ENCODE measurements at regions not wholly inside any gene's neighbourhood (a gene's known extent, or its start where the extent isn't known, plus 50 kb on each side); places are given as distances from the start of the nearest gene placed in this dataset.

DNA sequence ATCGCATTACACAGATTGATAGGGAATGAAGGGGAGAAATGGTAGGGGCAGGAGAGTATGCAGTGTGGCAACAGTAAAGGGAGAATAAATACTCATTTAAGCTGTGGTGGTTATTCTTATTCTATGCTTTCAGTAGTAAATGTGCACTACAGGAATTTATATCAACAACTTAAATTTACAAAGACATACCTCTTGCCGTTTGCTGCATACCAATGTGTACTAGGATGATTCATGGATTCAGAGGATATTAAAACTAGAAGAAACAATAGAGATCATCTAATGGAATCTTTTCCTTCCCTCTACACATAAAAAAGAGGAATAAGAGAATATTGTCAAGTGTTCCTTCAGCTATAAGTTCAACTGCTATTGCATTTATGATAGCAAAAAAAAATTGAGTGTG lies 103.3 kb upstream of the RASA1 start:
- TF ChIP-seq CTCF (conservative IDR thresholded peaks at IDR 0.05; ENCODE audit: low read depth, low read length): no peak
- H3K4me3 ChIP-seq (ENCODE audit: low read depth, low read length): no peak overlapping the region
- DNase-seq (ENCODE audit: low read depth): no peak

- DNase-seq (ENCODE audit: low read depth): no peak
- H3K4me3 ChIP-seq (ENCODE audit: low read depth, low read length): no peak overlapping the region
- no peak for TF ChIP-seq CTCF (conservative IDR thresholded peaks at IDR 0.05; ENCODE audit: low read depth, low read length)
These were observed 98.2 kb upstream of the RASA1 start for GRCh38 chr5:87169300-87169991.

DNA sequence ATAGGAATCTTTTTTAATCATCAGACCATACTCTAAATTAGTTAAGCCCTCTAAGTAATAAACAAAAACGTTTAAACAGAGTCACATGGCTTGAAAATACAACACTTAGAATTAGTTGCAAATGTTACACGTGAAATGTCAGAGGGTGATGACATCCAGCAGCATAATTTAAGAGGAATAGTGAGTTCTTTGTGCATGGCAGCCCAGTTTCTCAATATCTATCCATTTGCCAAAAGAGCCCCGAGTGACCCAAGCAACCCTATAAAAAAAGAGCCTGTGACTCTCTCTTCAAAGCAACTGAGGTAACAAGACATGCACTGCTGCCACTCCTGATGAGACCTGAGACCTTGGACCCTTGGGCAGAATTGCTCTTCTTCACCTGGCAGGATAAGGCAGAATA lies 96.9 kb upstream of the RASA1 start:
- DNase-seq (ENCODE audit: low read depth): no peak
- no peak for TF ChIP-seq CTCF (conservative IDR thresholded peaks at IDR 0.05; ENCODE audit: low read depth, low read length)
- H3K4me3 ChIP-seq (ENCODE audit: low read depth, low read length): no peak overlapping the region

DNA sequence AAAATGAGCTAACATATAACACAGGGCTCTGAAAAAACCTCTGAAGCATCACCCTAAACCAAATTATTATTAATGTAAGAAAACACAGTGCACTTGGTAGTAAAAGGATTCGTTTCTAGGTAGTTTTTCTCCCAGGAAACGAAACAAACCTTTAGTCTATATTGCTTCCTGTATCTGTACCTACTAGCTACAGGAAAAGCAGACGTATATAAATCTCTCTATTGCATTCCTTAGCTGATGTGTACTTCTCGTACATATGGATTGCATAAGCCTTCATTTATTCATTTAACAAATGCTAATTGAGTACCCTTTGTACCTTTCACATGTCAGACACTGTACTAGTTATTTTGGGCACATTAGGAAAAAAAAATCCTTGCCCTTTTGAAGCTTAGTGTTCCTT lies 85.0 kb upstream of the RASA1 start:
- DNase-seq (ENCODE audit: low read depth): no peak
- H3K4me3 ChIP-seq (ENCODE audit: low read depth, low read length): no peak overlapping the region
- TF ChIP-seq CTCF (conservative IDR thresholded peaks at IDR 0.05; ENCODE audit: low read depth, low read length): no peak

DNA sequence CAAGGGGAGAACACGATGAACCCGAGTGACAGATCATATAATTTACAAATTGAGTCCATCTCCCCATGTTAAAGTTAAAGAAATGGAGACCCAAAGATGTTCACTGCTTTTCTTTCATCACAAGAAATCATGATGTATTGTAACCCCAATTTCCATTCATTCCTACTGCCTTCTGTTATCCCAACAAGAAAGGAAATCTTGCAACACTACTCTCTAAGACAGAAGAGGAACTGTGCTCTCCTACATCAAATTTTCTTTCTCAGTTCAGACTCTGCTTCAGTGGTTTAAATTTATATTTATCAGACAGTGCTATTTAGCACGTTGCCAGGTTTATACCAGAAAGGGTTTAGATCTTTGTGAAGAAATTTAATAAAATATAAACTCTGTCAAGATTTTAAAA lies 83.8 kb upstream of the RASA1 start:
- DNase-seq (ENCODE audit: low read depth): no peak
- TF ChIP-seq CTCF (conservative IDR thresholded peaks at IDR 0.05; ENCODE audit: low read depth, low read length): no peak
- H3K4me3 ChIP-seq (ENCODE audit: low read depth, low read length): no peak overlapping the region

- H3K4me3 ChIP-seq (ENCODE audit: low read depth, low read length): no peak overlapping the region
- no peak for DNase-seq (ENCODE audit: low read depth)
- no peak for TF ChIP-seq CTCF (conservative IDR thresholded peaks at IDR 0.05; ENCODE audit: low read depth, low read length)
These were observed 83.1 kb upstream of the RASA1 start for GRCh38 chr5:87184605-87185004.

- TF ChIP-seq CTCF (conservative IDR thresholded peaks at IDR 0.05; ENCODE audit: low read depth, low read length): no peak
- H3K4me3 ChIP-seq (ENCODE audit: low read depth, low read length): no peak overlapping the region
- DNase-seq (ENCODE audit: low read depth): no peak
These were observed 81.8 kb upstream of the RASA1 start for GRCh38 chr5:87185838-87186237.
